Activated effector memory CD4-positive, alpha-beta T cell treated with Interleukin-2 at 50 U/mL for 16 hours (primary cell): ENCODE measurements at regions not wholly inside any gene's neighbourhood (a gene's known extent, or its start where the extent isn't known, plus 50 kb on each side); places are given as distances from the start of the nearest gene placed in this dataset.

Experiments used
- DNase-seq: peaks from one replicate; pipeline ENCODE4 v3.0.0-alpha.2; 2020

- no peak for DNase-seq
Measured at GRCh38 chr9:551986-552929, 289.2 kb upstream of the DMRT1 start.

GRCh38 chr9:555493-555892, 286.0 kb upstream of the DMRT1 start:
- DNase-seq, result no peak

GRCh38 chr9:556199-556598, 285.3 kb upstream of the DMRT1 start:
- no peak for DNase-seq

GRCh38 chr9:556675-557074, 284.8 kb upstream of the DMRT1 start:
- DNase-seq, result no peak

- no peak for DNase-seq
Measured at GRCh38 chr9:557601-558201, 283.8 kb upstream of the DMRT1 start.

- no peak for DNase-seq
Measured at GRCh38 chr9:561427-561826, 280.1 kb upstream of the DMRT1 start.

GRCh38 chr9:563200-563599, 278.3 kb upstream of the DMRT1 start:
- no peak for DNase-seq

GRCh38 chr9:565528-565927, 276.0 kb upstream of the DMRT1 start:
- no peak for DNase-seq

GRCh38 chr9:567128-567746, 274.3 kb upstream of the DMRT1 start:
- no peak for DNase-seq

- no peak for DNase-seq
Measured at GRCh38 chr9:567747-568305, 273.7 kb upstream of the DMRT1 start.

GRCh38 chr9:569296-569695, 272.2 kb upstream of the DMRT1 start:
- no peak for DNase-seq

- no peak for DNase-seq
Measured at GRCh38 chr9:570187-570586, 271.3 kb upstream of the DMRT1 start.

GRCh38 chr9:571066-571465, 270.4 kb upstream of the DMRT1 start:
- DNase-seq, result no peak

- DNase-seq, result no peak
Measured at GRCh38 chr9:571741-572140, 269.8 kb upstream of the DMRT1 start.

GRCh38 chr9:573691-574410, 267.6 kb upstream of the DMRT1 start:
- DNase-seq, result no peak

GRCh38 chr9:575139-575538, 266.4 kb upstream of the DMRT1 start:
- DNase-seq, result no peak

GRCh38 chr9:580652-581342, 260.7 kb upstream of the DMRT1 start:
- DNase-seq, result no peak

- DNase-seq, result no peak
Measured at GRCh38 chr9:581673-582497, 259.6 kb upstream of the DMRT1 start.

- no peak for DNase-seq
Measured at GRCh38 chr9:582775-583174, 258.7 kb upstream of the DMRT1 start.

- DNase-seq, result no peak
Measured at GRCh38 chr9:587527-587926, 254.0 kb upstream of the DMRT1 start.

GRCh38 chr9:588981-589380, 252.5 kb upstream of the DMRT1 start:
- no peak for DNase-seq
